Neural progenitor cell (in vitro differentiated cells): ENCODE measurements at regions not wholly inside any gene's neighbourhood (a gene's known extent, or its start where the extent isn't known, plus 50 kb on each side); places are given as distances from the start of the nearest gene placed in this dataset.

Experiments used
- CTCF ChIP-seq: fragments of 200-600 bp; sonication (generic); IDR thresholded peaks from 2 replicates; pipeline ENCODE4 v1.5.1; 2017; ENCODE audit warnings: antibody characterized with exemption, mild to moderate bottlenecking
- EZH2 ChIP-seq: fragments of 200-600 bp; sonication (generic); IDR thresholded peaks from 2 replicates; pipeline ENCODE4 v1.6.1; 2017; ENCODE audit warnings: antibody characterized with exemption, mild to moderate bottlenecking, moderate library complexity
- EZH2phosphoT487 ChIP-seq: fragments of 200-600 bp; sonication (generic); IDR thresholded peaks from 2 replicates; pipeline ENCODE4 v1.6.1; 2017; ENCODE audit warnings: antibody characterized with exemption

- no peak for TF ChIP-seq EZH2phosphoT487
- TF ChIP-seq CTCF: no peak
- no peak for TF ChIP-seq EZH2
Observed at GRCh38 chr14:53865711-53866110, 90.9 kb downstream of the BMP4 start.
